ENCODE measurements at regions not wholly inside any gene's neighbourhood (a gene's known extent, or its start where the extent isn't known, plus 50 kb on each side); places are given as distances from the start of the nearest gene placed in this dataset.

- TF ChIP-seq BHLHE40 (IDR thresholded peaks at IDR 0.05; ENCODE audit: borderline replicate concordance in 1 of 2, low read depth in 2 of 2, low read length in 1 of 2) = no peak
- TF ChIP-seq SKIL (IDR thresholded peaks at IDR 0.05; ENCODE audit: low read depth, poor library complexity, severe bottlenecking) = peak; percentile 64
- TF ChIP-seq E2F4 (IDR thresholded peaks at IDR 0.05; ENCODE audit: low read depth, low read length) = no peak
- TF ChIP-seq ZZZ3 (IDR thresholded peaks at IDR 0.05; ENCODE audit: control insufficient read depth, insufficient read length, low read depth) = no peak
- no peak for TF ChIP-seq CHD1 (IDR thresholded peaks at IDR 0.05; ENCODE audit: low read depth, low read length)
- TF ChIP-seq RAD21 (IDR thresholded peaks at IDR 0.05; ENCODE audit: insufficient read depth, low read depth, low read length) = 0 out of 2 replicates have a peak, but pooled peaks have one; percentile 20
- no peak for TF ChIP-seq ZNF687 (IDR thresholded peaks at IDR 0.05)
- peak; percentile 82 for TF ChIP-seq EED (IDR thresholded peaks at IDR 0.05; ENCODE audit: low read depth)
- TF ChIP-seq SRF (IDR thresholded peaks at IDR 0.05; ENCODE audit: low read depth in 2 of 2, low read length in 2 of 2) = no peak
- TF ChIP-seq TCF3 (IDR thresholded peaks at IDR 0.05; ENCODE audit: borderline replicate concordance, insufficient read depth, low read depth, low read length) = peak; percentile 74
- no peak for TF ChIP-seq IRF5 (IDR thresholded peaks at IDR 0.05; ENCODE audit: borderline replicate concordance)
- TF ChIP-seq FOS (IDR thresholded peaks at IDR 0.05; ENCODE audit: borderline replicate concordance, extremely low read depth, insufficient read length) = no peak
- TF ChIP-seq CBX3 (IDR thresholded peaks at IDR 0.05; ENCODE audit: borderline replicate concordance, low read depth) = no peak
- no peak for TF ChIP-seq KAT2A (conservative IDR thresholded peaks at IDR 0.05; ENCODE audit: control insufficient read depth, low read depth, low read length)
- TF ChIP-seq ZNF592 (IDR thresholded peaks at IDR 0.05) = no peak
- no peak for TF ChIP-seq HDAC2 (IDR thresholded peaks at IDR 0.05)
- TF ChIP-seq ZNF24 (IDR thresholded peaks at IDR 0.05) = no peak
- TF ChIP-seq TBL1XR1 (IDR thresholded peaks at IDR 0.05; ENCODE audit: low read depth, low read length) = no peak
Measured at GRCh38 chr3:189394599-189395121, 222.9 kb downstream of the TPRG1 start (continued).

Data from GM12878 (cell line).